K562 (cell line): ENCODE measurements at regions not wholly inside any gene's neighbourhood (a gene's known extent, or its start where the extent isn't known, plus 50 kb on each side); places are given as distances from the start of the nearest gene placed in this dataset.
A peak's percentile ranks its signal among the peaks of the same experiment; 100 is the strongest.

Experiments
- ARID4B ChIP-seq: sonication (generic); formaldehyde crosslinking; IDR thresholded peaks from 2 replicates; pipeline ENCODE4 v1.8.0; 2022; ENCODE audit warnings: mild to moderate bottlenecking, missing genetic modification reagents
- BDP1 ChIP-seq: IDR thresholded peaks from 3 replicates; pipeline ENCODE4 v1.6.1; 2011; ENCODE audit not compliant: insufficient read length, insufficient read depth
- BMI1 ChIP-seq: fragments of 150-350 bp; IDR thresholded peaks from 2 replicates; pipeline ENCODE4 v1.6.1; 2014; ENCODE audit warnings: low read length
- CXXC5 ChIP-seq: fragments of 250-450 bp; sonication (Bioruptor Pico); IDR thresholded peaks from 2 replicates; pipeline ENCODE4 v1.8.0; 2022; ENCODE audit warnings: inconsistent platforms, mild to moderate bottlenecking, moderate library complexity
- DNMT1 ChIP-seq: fragments of 450-650 bp; IDR thresholded peaks from 2 replicates; pipeline ENCODE4 v1.6.1; 2016; ENCODE audit warnings: antibody characterized with exemption, mild to moderate bottlenecking
- MEIS2 ChIP-seq: fragments of 450-650 bp; IDR thresholded peaks from 2 replicates; pipeline ENCODE4 v1.6.1; 2014; ENCODE audit warnings: mild to moderate bottlenecking; ENCODE audit not compliant: partially characterized antibody
- MYNN ChIP-seq, 2 experiments: sonication (generic); formaldehyde crosslinking in 1 of 2; IDR thresholded peaks; 2 replicates each; pipeline versions ENCODE4 v1.5.0 to v1.6.1; 2016 to 2020; ENCODE audit warnings: antibody characterized with exemption in 1 of 2, missing genetic modification reagents in 1 of 2
- NR2F6 ChIP-seq: fragments of 450-650 bp; formaldehyde crosslinking; IDR thresholded peaks from 2 replicates; pipeline ENCODE4 v1.4.0; 2020; ENCODE audit warnings: mild to moderate bottlenecking
- RBBP5 ChIP-seq: fragments of 200-600 bp; sonication (generic); IDR thresholded peaks from 2 replicates; pipeline ENCODE4 v1.6.1; 2012; ENCODE audit warnings: borderline replicate concordance, mild to moderate bottlenecking, low read length, control low read depth, inconsistent platforms; ENCODE audit not compliant: insufficient read depth, poor library complexity, severe bottlenecking
- SUPT5H ChIP-seq: fragments of 450-650 bp; IDR thresholded peaks from 2 replicates; pipeline ENCODE4 v1.6.1; 2016
- TSHZ1 ChIP-seq: fragments of 250-450 bp; sonication (Bioruptor Pico); IDR thresholded peaks from 2 replicates; pipeline ENCODE4 v1.4.0; 2020; ENCODE audit warnings: mild to moderate bottlenecking, moderate library complexity
- ZBTB17 ChIP-seq: fragments of 450-650 bp; formaldehyde crosslinking; IDR thresholded peaks from 2 replicates; pipeline ENCODE4 v1.4.0; 2020; ENCODE audit warnings: mild to moderate bottlenecking
- ZFP30 ChIP-seq: fragments of 250-450 bp; sonication (Bioruptor Pico); IDR thresholded peaks from 2 replicates; pipeline ENCODE4 v1.8.0; 2022; ENCODE audit warnings: moderate library complexity, mild to moderate bottlenecking, inconsistent platforms, borderline replicate concordance
- ZNF583 ChIP-seq: fragments of 250-450 bp; sonication (Bioruptor Pico); IDR thresholded peaks from 2 replicates; pipeline ENCODE4 v1.4.0; 2020
- TF ChIP-seq, protein P1 (sequence below): fragments of 450-650 bp; IDR thresholded peaks from 2 replicates; pipeline ENCODE4 v1.6.1; 2014; ENCODE audit warnings: low read depth, mild to moderate bottlenecking, moderate library complexity, borderline replicate concordance
- TF ChIP-seq, protein P2 (sequence below): fragments of 250-450 bp; sonication (Bioruptor Pico); IDR thresholded peaks from 2 replicates; pipeline ENCODE4 v1.4.0; 2020; ENCODE audit warnings: mild to moderate bottlenecking, moderate library complexity

DNA sequence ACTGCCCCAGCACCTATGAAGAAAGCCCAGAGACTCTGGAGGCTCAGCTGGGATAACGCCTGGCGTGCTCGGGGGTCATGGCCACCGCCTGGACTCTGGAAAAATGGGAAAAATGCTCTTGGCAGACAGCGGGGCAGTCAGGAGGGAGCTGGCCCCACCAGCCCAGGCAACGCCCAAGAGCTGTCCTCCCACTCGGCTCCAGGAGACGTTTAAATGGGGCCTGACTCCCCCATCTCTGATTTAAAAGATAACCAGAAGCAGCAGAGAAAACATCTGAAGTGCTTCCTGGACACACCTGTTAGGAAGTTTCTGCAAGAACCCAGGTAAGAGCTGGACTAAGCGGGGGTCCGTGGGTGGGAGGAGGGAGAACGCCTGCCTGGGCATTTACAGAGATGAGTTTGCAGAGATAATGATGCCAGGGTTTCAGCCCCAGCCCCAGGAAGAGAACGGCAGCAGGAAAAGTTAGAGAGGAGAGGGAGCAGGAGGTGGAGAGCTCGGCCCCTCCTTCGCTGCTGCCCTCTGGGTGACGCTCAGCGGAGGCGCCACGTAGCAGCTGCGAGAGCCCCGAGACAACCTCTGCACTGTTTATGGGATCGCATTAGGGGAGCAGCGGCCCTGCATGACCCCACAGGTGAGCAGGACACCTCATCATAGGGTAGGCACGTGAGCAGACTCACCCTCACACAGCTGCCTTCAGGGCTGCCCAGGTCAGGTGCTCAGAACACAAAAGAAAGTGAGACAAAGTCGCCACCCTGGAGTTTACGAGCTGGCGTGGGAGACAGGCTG lies 83.5 kb upstream of the INSIG1 start (continued):
- TF ChIP-seq ARID4B (CRISPR knock-in tag) (no peak), ZNF583 (CRISPR knock-in tag) (0 out of 2 replicates have a peak, but pooled peaks have one; percentile 15), TSHZ1 (no peak), BMI1 (no peak), DNMT1 (peak; percentile 34; the same call in 1 of the 2 replicates), MEIS2 (peak; percentile 28), BDP1 (no peak), NR2F6 (0 out of 2 replicates have a peak, but pooled peaks have one; percentile 50), CXXC5 (CRISPR knock-in tag) (peak; percentile 28; the same call in 1 of the 2 replicates), MYNN (IDR thresholded peaks at IDR 0.05) (0 out of 2 replicates have a peak, but pooled peaks have one; percentile 12), MYNN (CRISPR knock-in tag; IDR thresholded peaks at IDR 0.05) (no peak), RBBP5 (peak; percentile 44), ZFP30 (CRISPR knock-in tag) (no peak), ZBTB17 (peak; percentile 42; the same call in 1 of the 2 replicates), SUPT5H (0 out of 2 replicates have a peak, but pooled peaks have one; percentile 30)
- TF ChIP-seq, protein P1, sequence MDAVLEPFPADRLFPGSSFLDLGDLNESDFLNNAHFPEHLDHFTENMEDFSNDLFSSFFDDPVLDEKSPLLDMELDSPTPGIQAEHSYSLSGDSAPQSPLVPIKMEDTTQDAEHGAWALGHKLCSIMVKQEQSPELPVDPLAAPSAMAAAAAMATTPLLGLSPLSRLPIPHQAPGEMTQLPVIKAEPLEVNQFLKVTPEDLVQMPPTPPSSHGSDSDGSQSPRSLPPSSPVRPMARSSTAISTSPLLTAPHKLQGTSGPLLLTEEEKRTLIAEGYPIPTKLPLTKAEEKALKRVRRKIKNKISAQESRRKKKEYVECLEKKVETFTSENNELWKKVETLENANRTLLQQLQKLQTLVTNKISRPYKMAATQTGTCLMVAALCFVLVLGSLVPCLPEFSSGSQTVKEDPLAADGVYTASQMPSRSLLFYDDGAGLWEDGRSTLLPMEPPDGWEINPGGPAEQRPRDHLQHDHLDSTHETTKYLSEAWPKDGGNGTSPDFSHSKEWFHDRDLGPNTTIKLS: peak; percentile 86
- TF ChIP-seq, protein P2, sequence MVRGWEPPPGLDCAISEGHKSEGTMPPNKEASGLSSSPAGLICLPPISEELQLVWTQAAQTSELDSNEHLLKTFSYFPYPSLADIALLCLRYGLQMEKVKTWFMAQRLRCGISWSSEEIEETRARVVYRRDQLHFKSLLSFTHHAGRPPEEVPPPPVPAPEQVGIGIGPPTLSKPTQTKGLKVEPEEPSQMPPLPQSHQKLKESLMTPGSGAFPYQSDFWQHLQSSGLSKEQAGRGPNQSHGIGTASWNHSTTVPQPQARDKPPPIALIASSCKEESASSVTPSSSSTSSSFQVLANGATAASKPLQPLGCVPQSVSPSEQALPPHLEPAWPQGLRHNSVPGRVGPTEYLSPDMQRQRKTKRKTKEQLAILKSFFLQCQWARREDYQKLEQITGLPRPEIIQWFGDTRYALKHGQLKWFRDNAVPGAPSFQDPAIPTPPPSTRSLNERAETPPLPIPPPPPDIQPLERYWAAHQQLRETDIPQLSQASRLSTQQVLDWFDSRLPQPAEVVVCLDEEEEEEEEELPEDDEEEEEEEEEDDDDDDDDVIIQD: no peak
